Stimulated activated CD4-positive, alpha-beta T cell treated with anti-CD3 and anti-CD28 coated beads, Interleukin-1b, Interleukin-23, amount 100 ng/mL, for 4 hours (primary cell): ENCODE measurements at regions not wholly inside any gene's neighbourhood (a gene's known extent, or its start where the extent isn't known, plus 50 kb on each side); places are given as distances from the start of the nearest gene placed in this dataset.

Experiments
- DNase-seq, 2 donors: peaks; one replicate each; pipeline ENCODE4 v3.0.0-alpha.2; 2020; ENCODE audit warnings: low read depth in 2 of 2

DNA sequence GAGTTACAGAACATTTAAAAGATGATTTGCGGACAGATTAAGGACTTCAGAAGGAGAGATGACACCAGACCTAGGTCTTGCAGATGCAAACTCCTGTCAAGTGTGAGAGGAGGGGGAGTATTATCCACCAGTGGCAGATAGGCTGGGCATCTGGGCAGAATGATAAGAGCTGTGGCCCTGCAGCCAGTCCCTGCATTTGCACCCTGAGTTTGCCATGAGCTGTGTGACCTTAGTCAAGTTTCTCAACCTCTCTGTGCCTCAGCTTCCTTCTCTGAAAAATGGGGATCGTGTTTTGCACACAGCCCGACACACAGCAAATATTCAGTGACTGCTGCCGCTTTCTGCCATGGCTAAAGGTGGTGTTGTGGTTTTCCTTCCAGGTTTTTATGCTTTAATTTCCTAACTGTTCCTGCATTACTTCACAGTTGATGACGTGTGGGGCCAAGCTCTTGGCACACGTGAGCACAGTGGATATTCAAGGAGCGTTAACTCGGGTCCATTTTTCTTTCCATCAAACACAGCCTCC is 516.2 kb downstream of the CDH26 start:
- no peak for DNase-seq

DNA sequence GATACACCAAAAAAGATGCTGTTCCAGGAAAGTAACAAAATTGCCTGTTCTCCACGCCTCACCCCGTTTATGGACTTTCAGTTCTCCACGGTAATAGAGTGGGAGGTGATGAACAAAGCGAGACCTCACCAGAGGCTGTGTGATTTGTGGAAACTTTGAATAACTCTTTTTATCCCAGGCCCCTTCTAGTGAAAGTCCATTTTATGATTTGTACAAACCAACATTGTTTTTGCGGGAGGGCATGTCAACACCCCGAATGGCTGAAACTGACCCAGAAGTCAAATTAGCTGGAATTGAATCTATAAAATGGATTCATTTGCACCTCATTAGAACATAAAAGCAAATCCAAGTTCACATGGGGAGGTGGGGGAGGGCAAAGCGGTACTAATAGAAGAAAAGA is 517.8 kb downstream of the CDH26 start:
- no peak for DNase-seq

- DNase-seq = no peak
Measured at GRCh38 chr20:60477958-60478357, 519.7 kb downstream of the CDH26 start.

DNA sequence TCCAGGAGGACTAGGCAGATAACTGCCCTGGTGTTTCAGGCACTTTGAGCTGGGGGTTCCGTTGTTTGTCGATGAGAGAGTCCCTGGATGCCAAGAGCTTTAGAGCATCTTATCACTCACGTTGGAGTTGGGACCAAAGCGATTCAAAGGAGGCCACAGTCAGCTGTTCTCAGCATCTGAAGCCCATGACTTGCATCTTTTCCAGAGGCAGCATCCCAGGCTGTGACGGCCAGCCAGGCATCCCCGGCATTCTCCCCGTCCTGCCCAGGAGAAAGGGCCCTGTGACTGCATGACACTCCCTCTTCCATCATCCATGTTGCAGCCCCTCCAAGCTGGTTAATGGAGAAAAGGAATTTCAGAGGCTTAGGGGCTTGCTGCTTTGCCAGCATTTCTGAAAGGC is 520.3 kb downstream of the CDH26 start:
- no peak for DNase-seq

DNA sequence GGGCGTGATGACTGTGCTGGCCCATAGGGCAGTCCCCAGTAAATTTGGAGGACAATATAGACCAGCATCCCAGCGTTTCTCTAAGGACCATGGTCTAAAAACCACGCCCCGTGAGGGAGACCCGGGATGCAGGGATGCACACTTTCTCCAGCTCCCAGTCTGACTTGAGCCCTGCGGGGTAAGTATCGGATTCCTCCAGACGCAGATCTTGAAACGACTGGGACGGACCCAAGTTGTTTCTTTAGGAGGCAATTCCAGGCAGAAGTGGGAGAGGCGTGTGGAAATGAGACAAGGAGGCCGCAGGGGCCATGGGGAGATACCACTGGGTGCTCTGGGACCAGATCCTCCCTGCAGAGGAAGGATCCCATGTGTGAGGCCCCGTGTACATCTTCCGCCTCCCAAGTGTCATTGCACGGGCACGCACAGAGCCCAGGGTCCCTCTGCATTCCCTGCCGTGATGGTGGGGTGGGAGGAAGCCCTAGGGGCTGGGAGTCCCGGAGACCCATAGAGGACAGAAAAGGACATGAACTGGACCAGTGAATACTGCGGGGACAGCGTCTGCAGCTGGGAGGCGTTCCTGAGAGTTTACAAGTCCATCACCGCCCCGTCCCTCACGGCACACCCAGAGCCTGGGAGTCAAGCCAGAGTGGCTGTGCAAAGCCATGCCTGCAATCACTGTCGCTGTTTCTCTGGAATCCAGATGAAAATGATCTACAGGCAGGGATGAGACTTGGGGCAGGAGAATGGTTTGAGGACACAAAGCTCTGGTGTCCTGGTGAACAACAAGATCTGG is 522.9 kb downstream of the CDH26 start:
- no peak for DNase-seq

GRCh38 chr20:60481743-60482133 is 523.5 kb downstream of the CDH26 start:
- no peak for DNase-seq

GRCh38 chr20:60482221-60483008 is 524.2 kb downstream of the CDH26 start:
- no peak for DNase-seq

DNA sequence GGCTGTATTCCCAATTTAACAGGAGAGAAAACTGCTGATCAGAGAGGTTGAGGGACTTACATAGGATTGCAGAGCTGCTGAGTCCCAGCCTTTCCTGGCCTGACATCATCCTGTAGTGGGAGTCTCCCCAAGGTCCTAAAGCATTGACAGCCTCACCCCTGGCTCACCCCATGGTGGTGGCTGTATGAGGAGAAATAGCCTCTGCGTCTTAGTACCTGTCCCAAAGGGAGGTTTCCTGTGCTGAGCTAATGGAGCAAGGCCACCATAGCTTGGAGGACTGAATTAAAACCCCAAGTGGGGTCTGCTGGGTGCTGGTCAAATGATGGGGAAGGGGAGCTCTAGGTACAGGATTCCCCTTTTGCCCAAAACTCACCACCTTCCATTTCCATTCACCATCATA is 525.1 kb downstream of the CDH26 start:
- DNase-seq = no peak

DNA sequence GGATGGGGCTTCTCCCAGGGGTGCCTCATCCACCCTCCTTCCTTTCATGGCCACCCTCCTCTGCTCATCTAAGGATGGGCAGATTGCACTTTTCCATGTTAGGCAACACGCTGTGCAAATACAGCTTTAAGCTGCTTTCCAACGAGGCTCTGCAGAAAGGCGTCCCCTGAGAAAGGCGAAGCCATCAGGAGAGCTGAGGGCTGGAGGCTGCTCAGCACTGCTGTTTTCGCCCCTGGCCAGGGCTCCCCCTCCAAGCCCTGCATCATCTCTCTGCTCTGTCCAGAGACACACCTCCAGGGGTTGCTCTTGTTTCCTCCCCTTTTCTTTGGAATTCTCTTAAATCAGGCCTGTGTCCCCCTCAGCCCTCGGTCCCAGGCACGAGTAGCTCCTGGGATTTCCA is 526.1 kb downstream of the CDH26 start:
- no peak for DNase-seq

GRCh38 chr20:60485012-60485760 is 527.0 kb downstream of the CDH26 start:
- no peak for DNase-seq

DNA sequence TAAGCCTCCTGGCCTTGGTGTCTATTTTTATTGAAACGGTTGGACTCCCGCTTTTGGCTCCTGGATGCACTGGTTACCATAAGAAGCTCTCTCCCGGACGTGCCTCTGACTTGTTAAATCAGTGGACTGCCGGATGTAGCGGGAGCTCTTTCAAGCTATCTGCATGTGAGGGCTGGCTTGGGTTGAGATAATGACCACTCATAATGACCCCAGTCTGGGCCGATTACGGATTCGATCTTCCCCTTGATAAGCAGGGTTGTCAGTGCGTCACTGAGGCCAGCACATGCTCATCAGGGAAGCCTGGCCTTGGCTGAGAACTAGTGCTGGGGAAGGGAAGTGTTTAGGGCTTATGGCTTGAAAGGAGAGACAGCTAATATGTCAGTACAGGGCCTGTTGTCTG is 528.1 kb downstream of the CDH26 start:
- no peak for DNase-seq

DNA sequence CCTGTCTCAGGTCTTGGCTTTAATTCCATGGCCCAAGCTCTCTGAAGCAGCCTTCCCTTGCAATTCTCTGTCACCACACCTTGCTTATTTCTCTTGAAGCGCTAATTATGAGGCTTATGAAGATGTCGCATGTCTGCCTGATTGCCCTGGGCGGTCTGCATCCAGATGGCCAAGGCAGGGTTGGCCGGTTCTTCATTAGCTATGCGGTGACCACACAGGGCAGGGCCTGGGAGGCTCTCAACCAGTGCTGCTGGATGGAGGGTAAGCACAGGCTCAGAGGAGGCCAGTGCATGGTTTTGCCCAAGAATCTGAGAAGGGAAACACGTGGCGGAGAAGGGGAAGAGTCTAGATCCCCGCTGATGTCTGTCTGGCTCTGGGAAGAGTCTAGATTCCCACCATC is 528.7 kb downstream of the CDH26 start:
- no peak for DNase-seq

GRCh38 chr20:60490217-60491050 is 532.2 kb downstream of the CDH26 start:
- DNase-seq = no peak

- DNase-seq = no peak
Measured at GRCh38 chr20:60491051-60491581, 532.9 kb downstream of the CDH26 start.

GRCh38 chr20:60494476-60494875 is 536.3 kb downstream of the CDH26 start:
- no peak for DNase-seq

GRCh38 chr20:60497298-60498035 is 539.2 kb downstream of the CDH26 start:
- no peak for DNase-seq

GRCh38 chr20:60500038-60500701 is 541.9 kb downstream of the CDH26 start:
- no peak for DNase-seq

DNA sequence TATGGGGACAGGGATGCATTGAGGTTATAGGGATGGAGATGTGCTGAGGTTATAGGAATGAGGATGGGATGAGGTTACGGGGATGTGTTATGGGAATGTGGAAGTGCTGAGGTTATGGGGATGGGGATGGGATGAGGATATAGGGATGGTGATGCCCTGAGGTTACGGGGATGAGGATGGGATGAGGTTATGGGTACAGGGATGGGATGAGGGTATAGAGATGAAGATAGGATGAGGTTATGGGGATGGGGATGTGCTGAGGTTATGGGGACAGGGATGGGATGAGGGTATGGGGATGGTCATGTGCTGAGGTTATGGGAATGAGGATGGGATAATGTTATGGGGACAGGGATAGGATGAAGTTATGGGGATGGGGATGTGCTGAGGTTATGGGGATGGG is 542.8 kb downstream of the CDH26 start:
- DNase-seq = no peak

GRCh38 chr20:60502881-60503280 is 544.7 kb downstream of the CDH26 start:
- DNase-seq = no peak

DNA sequence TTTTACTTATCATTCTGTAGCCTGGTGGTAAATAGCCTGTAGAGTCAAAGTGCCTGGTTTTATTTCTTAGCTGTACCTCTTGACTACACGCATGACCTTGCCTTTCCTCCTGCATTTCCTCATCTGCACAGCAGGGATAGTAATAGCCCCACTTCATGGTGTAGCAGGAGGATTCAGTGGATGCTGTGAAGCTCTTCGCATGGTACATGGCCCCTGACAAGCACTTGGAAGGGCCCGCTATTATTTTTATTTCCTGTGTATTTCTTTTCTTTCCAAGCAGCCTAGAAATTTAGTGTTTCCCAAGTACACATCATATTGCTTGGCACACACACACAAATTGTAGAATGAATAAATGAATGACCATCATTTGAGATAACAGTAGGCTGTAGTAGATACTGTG is 547.2 kb downstream of the CDH26 start:
- no peak for DNase-seq
